ENCODE measurements at regions not wholly inside any gene's neighbourhood (a gene's known extent, or its start where the extent isn't known, plus 50 kb on each side); places are given as distances from the start of the nearest gene placed in this dataset.

DNA sequence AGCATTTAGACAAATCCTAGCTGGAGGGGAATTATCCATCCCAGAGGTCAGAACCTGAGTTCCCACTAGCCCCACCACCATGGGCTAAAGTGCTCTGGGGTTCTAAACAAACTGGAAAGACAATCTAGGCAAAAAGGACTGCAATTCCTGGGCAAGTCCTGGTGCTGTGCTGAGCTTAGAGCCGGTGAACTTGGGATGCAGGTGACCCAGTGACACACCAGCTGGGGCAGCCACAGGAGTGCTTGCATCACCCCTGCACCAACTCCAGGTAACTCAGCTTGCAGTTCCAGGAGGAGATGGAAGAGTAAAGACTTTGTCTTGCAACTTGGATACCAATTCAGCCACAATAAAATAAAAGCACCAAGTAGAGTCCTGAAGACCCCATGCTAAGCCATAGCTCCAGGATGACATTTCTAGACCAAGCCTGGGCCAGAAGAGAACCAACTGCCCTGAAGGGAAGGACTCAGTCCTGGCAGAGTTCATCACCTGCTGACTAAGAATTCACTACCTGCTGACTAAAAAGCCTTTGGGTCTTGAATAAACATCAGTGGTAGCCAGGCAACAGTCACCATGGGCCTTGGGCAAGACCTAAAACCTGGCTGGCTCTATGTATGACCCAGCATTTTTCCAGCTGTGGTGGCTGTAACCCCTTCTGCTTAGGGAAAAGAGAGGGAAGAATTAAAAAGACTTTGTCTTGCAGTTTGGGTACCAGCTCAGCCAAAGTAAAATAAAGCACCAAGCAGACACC lies 223.4 kb upstream of the DIO2 start:
- TF ChIP-seq, protein P1, sequence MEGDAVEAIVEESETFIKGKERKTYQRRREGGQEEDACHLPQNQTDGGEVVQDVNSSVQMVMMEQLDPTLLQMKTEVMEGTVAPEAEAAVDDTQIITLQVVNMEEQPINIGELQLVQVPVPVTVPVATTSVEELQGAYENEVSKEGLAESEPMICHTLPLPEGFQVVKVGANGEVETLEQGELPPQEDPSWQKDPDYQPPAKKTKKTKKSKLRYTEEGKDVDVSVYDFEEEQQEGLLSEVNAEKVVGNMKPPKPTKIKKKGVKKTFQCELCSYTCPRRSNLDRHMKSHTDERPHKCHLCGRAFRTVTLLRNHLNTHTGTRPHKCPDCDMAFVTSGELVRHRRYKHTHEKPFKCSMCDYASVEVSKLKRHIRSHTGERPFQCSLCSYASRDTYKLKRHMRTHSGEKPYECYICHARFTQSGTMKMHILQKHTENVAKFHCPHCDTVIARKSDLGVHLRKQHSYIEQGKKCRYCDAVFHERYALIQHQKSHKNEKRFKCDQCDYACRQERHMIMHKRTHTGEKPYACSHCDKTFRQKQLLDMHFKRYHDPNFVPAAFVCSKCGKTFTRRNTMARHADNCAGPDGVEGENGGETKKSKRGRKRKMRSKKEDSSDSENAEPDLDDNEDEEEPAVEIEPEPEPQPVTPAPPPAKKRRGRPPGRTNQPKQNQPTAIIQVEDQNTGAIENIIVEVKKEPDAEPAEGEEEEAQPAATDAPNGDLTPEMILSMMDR (IDR thresholded peaks at IDR 0.05; ENCODE audit: extremely low read depth in 1 of 2, insufficient read depth in 1 of 2, low read depth in 1 of 2, low read length in 2 of 2), result no peak
- TF ChIP-seq, protein P2, sequence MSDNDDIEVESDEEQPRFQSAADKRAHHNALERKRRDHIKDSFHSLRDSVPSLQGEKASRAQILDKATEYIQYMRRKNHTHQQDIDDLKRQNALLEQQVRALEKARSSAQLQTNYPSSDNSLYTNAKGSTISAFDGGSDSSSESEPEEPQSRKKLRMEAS (IDR thresholded peaks at IDR 0.05; ENCODE audit: insufficient read depth, insufficient read length), result no peak
- TF ChIP-seq POLR2A (IDR thresholded peaks at IDR 0.05; ENCODE audit: low read depth, low read length), result no peak
- TF ChIP-seq POLR2AphosphoS5 (IDR thresholded peaks at IDR 0.05; ENCODE audit: insufficient read depth, low read depth, low read length), result no peak
- TF ChIP-seq EZH2 (IDR thresholded peaks at IDR 0.05; ENCODE audit: borderline replicate concordance, low read depth, low read length, severe bottlenecking), result no peak
- TF ChIP-seq MYC (IDR thresholded peaks at IDR 0.05; ENCODE audit: low read depth, low read length), result no peak
- no peak for TF ChIP-seq GATA2 (IDR thresholded peaks at IDR 0.05; ENCODE audit: insufficient read depth, insufficient read length, low read depth, low read length)
- no peak for TF ChIP-seq FOS (IDR thresholded peaks at IDR 0.05; ENCODE audit: borderline replicate concordance, insufficient read depth, low read length)
- no peak for TF ChIP-seq JUN (IDR thresholded peaks at IDR 0.05; ENCODE audit: borderline replicate concordance, insufficient read depth, insufficient read length, low read depth)

All from endothelial cell of umbilical vein (primary cell).